ENCODE measurements at regions not wholly inside any gene's neighbourhood (a gene's known extent, or its start where the extent isn't known, plus 50 kb on each side); places are given as distances from the start of the nearest gene placed in this dataset.

GRCh38 chrX:40485102-40485826, 95.5 kb upstream of the ATP6AP2 start:
- no peak for DNase-seq (ENCODE audit: low read depth in 2 of 2)

DNA sequence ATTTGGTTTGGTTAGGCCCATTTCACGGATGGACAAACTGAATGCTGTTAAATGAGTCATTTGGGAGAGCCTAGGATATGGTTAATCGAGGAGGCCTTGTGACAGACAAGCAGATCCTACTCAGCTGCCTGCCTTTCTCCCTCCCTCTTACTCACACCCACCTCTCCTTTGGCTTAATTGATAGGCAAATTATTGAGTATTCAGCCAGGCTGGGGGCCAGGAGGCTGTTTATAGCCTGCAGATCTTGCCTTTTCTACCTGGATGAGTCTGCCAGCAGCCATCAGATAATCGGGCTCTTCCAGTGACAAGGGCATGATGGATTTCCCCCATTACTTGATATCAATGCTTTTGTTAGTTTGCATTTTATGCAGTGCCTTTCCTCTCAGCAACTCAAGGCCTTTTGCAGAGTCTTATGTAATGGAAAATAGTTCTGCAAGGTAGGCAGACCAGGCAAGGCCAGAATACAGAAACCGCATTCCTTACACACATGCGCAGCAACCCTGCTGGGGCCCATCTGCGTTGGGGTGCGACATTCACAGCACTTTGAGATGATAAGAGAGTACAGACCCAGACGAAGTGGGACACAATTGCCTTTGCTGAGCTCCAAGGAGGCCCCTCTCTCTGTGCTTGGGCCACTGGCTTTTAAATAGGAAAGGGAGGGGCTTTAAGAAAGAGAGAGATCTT, 96.2 kb upstream of the ATP6AP2 start:
- no peak for DNase-seq (ENCODE audit: low read depth in 2 of 2)

DNA sequence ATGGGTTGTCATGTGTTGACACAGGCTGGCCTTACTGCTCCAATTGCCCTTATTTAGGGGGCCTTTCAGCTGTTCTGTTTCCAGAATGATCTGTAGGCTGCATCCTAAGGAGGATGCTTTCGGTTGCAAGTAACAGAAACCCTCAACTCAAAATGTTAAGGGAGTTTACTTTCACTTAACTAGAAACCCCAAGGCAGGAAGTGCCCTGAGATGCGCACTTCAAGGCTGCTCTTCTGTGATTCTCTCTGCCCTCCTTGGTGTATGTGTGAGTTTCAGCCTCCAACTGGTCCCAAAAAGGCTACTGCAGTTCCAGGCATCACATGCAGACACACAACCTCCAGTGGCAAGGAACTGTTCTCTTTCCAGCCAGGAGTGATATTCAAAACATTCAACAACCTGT, 97.3 kb upstream of the ATP6AP2 start:
- no peak for DNase-seq (ENCODE audit: low read depth in 2 of 2)

GRCh38 chrX:40479777-40480318, 100.9 kb upstream of the ATP6AP2 start:
- no peak for DNase-seq (ENCODE audit: low read depth in 2 of 2)

- DNase-seq (ENCODE audit: low read depth in 2 of 2), result no peak
Observed at GRCh38 chrX:40478474-40479065, 102.2 kb upstream of the ATP6AP2 start.

GRCh38 chrX:40476958-40477357, 103.8 kb upstream of the ATP6AP2 start:
- no peak for DNase-seq (ENCODE audit: low read depth in 2 of 2)

DNA sequence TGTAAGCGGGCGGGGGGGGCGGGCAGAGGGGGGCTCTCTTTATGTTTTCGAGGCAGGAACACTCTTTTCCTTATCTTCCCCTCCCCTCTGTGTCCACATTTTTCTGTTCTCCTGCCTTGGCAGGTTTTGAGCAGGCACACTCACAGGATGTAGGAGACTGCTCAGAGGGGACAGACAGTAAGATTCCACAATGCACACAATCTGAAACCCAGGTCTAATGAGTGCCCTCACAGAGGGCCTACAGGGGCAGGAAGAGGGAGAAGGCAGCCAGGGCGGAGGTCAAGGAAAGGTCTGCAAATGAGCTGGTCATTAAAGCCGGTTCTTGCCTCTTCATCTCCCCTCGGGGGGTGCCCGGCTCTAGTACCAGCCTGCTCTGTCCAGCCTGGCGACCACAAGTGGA, 106.1 kb upstream of the ATP6AP2 start:
- no peak for DNase-seq (ENCODE audit: low read depth in 2 of 2)

GRCh38 chrX:40474205-40474626, 106.6 kb upstream of the ATP6AP2 start:
- no peak for DNase-seq (ENCODE audit: low read depth in 2 of 2)

GRCh38 chrX:40473460-40474204, 107.1 kb upstream of the ATP6AP2 start:
- DNase-seq (ENCODE audit: low read depth in 2 of 2), result no peak

GRCh38 chrX:40471965-40472648, 108.7 kb upstream of the ATP6AP2 start:
- DNase-seq (ENCODE audit: low read depth in 2 of 2), result no peak

DNA sequence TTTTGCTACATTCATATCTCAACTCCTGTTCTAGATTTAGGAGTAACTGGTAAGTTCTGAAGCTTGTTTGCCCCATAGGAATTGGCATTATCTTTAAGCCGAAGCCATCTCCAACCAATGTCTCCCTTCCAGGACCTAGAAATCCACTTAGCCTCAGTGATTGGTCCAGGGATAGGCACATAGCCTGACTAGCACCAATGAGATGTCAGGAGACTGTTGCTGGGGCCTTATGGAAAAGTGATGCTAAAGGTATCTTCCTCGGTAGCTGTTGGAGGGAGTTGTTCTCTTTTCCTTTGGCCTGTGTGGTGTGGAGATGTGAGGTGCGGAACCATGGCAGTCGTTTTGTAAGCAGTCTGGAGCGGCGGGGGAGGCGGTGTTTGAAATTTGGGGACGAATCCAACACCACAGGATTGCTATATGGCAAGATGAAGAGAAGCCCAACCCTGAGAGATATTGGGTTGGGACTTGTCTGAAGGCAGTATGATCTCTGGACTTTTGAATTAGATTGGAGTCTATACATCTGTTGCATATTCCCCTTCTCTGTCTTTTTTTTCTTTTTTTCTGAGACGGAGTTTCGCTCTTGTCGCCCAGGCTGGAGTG, 109.8 kb upstream of the ATP6AP2 start:
- no peak for DNase-seq (ENCODE audit: low read depth in 2 of 2)

- no peak for DNase-seq (ENCODE audit: low read depth in 2 of 2)
Observed at GRCh38 chrX:40469316-40469715, 111.5 kb upstream of the ATP6AP2 start.

DNA sequence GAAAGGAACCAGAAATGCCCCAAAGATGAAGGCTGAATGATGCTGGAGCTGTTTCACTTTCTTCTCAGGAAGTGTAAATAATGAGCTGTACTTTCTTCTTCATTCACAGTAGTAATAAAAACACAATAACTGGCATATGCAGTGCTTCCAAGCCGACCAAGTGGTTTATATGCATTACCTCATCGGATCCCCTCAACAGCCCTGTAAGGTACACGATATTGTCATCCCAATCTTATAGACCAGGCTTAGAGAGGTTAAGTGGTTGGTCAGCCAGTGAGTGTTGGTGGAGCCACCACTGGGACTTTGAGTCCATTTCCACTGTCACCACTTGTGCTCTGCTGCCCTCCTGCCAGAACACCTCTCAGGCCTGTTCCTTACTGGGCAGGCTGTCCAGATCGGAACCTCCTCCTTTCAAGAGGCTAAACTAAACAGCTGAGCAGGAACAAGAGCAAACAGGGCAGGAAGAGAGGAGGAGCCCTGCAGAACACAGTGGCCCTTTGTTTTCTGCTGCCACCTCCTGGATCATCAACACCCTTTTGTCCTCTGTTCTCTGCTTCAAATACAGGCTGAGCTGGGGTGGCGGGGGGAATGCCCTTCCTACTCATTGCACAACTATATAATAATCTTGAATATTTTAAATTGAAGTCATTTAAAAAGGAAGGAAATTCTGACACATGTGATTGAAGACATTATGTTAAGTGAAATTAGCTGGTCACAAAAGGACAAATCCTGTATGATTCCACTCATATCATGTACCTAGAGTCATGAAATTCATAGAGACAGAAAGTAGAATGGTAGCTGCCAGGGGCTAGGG, 112.5 kb upstream of the ATP6AP2 start:
- no peak for DNase-seq (ENCODE audit: low read depth in 2 of 2)

GRCh38 chrX:40467454-40467853, 113.3 kb upstream of the ATP6AP2 start:
- no peak for DNase-seq (ENCODE audit: low read depth in 2 of 2)

DNA sequence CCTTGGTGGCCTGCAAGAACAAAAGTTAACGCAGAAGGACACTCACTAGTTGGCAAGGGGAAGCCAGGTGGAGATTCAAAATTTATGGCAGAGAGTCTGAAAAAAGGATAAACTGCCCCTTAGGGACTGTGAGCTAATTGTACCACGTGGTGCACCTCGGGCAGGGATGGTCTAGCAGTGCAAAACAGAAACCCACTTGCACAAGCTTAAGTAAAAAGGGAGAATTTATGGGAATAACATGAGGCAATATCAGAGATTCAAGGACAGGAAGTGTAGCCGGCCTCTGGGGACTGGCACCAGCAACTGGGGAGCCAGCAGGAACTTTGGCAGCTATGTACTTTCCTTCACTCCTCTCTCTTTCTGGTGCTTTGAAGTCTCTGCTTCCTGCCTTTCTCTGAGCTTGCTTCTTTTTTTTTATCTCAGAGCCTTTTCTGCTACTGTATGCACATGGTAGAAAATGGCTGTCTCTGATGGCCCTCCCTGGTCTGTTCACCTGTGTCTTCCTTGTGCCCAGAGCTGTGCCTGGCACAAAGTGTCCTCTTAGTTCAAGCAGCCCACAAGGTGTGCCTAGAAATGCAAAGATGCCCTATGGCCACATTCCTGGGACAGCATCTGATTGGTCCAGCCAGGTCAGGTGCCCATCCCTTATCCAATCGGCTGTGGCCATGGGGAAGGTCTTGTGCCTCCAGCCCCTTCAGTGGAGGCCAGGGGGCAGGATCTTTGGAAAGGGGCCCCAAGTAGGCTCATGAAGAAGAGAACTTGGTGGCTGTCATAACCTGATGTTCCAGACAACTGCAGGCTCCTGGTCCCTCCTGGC, 114.8 kb upstream of the ATP6AP2 start:
- no peak for DNase-seq (ENCODE audit: low read depth in 2 of 2)

- DNase-seq (ENCODE audit: low read depth in 2 of 2), result no peak
Observed at GRCh38 chrX:40462795-40463194, 118.0 kb upstream of the ATP6AP2 start.

DNA sequence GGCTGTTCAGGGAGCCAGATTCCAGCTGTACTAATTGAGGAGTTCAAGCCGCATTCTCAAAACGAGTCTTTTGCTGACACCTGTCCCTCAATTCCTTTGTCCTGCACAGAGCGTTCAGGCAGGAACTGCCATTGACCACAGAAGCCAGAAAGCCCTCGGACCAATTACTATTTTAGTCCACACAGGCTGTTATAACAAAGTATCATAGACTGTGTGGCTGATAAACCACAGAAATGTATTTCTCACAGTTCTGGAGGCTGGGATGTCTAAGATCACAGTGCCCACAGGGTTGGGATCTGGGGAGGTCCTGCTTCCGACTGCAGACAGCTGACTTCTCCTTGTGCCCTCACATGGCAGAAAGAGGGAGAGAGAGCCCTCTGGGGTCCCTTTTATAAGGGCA, 119.8 kb upstream of the ATP6AP2 start:
- DNase-seq (ENCODE audit: low read depth in 2 of 2), result no peak

GRCh38 chrX:40459571-40460158, 121.1 kb upstream of the ATP6AP2 start:
- DNase-seq (ENCODE audit: low read depth in 2 of 2), result no peak

- DNase-seq (ENCODE audit: low read depth in 2 of 2), result no peak
Observed at GRCh38 chrX:40457406-40457805, 123.4 kb upstream of the ATP6AP2 start.

Measured in stimulated activated CD8-positive, alpha-beta memory T cell treated with anti-CD3 and anti-CD28 coated beads, Interleukin-15, amount 100 ng/mL, for 4 hours (primary cell).